Myocyte (in vitro differentiated cells): ENCODE measurements at regions not wholly inside any gene's neighbourhood (a gene's known extent, or its start where the extent isn't known, plus 50 kb on each side); places are given as distances from the start of the nearest gene placed in this dataset.

ENCODE experiments used
- DNase-seq: peaks from one replicate; pipeline ENCODE4 v3.0.0-alpha.2; 2012; ENCODE audit warnings: low read depth

DNA sequence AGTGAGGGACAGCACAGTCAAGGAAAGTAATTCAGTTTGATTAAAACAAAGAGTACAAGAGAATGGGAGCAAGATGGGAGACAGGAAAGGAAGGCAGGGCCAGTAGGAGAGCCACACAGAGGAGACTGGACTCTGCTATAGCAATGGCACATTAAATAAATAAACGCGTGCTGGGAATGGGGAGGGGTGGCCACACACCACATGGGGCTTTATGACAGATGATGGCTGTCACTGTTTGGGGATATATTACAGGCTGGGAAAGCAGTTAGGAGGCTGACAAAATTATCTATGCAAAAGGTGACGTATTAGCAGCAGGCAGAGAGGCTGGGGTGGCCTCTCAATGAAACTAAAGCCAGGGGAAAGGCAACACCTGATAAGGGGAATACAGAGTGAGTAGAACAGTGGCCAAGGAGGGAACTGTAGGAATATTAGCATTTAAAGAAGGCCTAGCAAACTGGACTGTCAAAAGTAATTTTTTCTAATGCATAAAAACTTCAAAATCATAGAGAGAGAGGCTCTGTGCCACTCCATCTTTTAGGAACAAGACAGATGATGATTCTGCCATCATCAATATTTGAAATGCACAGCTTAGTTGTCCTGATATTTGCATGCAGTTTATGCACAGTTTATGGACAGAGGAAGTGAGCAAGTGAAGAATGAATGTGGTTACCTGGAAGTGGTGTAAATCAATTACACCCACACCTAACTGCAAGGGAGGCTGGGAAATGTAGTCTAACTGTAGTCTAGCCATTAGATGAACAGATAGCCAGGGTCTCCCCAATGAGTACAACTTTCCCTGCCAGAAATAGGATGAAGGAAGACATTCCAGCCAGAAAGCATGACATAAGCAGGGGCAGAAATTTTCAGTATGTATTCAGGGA, 346.5 kb downstream of the FOXO1 start:
- no peak for DNase-seq

DNA sequence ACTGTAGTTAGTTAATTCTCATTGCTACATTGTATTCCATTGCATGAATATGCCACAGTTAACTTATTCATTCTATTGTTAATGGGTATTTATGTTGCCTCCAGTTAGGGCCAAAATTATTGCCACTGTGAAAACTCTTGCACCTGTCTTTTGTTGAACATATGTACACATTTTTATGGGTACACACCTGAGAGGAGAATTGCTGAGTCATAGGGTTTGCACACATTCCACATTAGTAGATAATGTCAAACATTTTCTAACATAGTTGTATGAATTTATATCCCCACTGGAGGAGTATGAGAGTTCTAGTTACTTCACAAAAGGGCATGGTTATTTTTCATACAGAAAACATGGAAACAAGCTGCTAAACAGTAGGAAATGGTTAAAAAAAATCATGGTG, 338.4 kb downstream of the FOXO1 start:
- no peak for DNase-seq

DNA sequence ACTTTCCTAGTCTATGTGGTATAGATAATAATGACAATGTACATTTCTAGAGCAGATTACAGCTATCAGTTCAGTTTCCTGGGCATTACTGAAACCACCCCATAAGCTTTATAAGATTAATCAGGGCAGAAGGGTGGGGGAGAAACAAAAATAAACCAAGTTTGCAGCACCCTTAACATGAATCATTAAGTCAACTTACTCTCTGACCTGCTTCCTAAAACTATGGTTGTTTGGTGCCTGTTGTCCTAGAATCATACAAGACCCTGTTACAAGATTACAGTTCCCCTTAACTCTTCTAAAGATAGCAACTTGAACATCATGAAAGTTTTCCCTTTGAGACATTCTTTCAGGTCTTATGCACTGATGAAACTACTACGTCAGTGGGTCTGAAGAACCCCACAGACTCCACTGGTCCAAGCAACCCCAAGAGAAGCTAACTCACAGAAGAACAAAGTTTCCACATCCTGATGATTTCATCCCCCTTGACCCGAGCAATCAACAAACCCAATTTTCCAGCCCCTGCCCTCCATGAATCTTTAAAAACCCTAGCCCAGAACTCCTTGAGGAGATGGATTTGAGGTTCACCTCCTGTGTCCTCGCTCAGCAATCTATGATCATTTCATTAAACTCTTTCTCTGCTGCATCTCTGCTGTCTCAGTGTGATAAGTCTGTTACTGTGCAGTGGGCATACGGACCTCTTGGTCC, 336.5 kb downstream of the FOXO1 start:
- DNase-seq: no peak

DNA sequence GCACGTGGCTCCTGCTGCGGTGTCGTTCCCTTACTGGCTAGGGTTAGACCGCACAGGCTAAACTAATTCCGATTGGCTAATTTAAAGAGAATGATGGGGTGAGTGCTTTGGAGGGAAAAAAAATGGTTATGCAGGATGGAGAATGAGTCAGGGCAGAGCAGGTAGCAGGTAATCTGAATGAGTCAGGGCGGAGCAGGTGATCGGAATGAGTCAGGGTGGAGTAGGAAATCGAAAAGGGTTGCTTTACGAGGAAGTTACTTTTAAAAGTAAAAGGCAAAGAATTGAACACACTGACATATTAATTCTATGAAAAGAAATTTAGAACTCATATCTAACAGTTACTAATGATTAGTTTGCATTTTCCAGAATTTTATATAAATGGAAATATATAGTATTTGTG, 335.5 kb downstream of the FOXO1 start:
- no peak for DNase-seq

DNA sequence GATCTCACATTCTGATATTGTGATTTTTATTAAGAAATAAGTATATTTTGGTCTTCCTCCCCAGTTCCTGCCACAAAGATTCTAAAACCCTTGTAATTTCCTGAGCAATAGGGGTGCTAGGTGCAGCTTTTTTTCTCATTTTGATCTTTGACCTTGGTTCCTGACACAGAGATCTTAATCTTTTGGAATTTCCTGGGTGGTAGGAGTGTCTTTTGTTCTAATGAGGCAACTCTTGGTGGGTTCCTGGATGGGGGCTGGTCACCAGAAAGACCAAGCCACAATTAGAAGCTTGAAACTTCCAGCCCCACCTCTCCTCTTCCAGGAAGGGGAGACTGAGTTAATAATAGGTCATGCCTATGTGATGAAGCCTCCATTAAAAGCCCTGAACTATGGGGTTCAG, 334.6 kb downstream of the FOXO1 start:
- DNase-seq: no peak

DNA sequence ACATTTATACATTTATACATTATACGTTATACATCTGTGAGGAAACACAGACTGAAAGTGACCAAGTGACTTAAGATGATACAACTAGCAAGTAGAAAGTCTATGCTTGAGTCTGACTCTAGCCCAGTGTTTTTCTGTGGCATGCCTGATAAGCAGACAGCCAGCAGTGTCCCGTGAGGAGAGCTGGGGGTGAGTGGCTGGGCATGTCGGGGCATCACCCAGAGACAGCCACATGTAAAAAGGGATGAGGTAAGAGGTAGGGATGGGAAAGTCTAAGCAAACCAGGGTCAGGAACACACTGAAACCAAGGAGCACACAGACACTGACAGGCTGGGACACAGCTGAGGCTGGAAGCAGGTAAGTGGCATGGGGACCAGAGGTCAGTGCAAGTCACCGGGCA, 333.2 kb downstream of the FOXO1 start:
- no peak for DNase-seq

DNA sequence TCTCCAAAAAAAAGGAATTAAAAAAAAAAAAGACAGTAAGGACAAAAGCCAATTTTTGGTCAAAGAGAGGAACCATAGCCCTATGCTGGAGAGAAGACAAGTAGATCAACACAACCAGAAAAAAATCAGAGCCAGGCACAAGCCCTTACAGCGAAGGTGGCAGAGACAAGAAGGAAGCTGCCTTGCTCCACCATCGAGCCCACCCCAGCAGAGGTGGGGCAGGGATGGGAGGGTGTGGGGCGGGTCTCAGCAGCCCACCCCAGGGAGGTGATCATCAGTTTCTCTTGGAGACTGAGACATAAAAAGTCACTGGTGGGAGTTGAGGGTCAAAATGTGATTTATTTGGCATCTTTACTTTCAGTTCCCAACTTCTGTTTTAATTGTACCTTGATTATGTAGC, 332.4 kb downstream of the FOXO1 start:
- no peak for DNase-seq

DNA sequence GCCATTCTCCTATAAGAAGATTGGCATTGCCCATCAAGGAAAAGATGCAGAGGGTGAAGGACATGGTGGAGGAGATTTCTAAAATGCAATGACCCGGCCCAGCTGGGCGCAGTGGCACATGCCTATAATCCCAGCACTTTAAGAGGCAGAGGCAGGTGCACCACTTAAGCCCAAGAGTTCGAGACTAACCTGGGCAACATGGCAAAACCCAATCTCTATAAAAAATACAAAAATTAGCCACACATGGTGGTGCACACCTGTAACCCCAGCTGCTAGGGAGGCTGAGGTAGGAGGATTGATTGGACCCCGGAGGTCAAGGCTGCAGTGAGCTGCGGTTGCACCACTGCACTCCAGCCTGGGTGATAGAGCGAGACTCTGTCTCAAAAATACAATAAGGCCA, 331.8 kb downstream of the FOXO1 start:
- DNase-seq: no peak

DNA sequence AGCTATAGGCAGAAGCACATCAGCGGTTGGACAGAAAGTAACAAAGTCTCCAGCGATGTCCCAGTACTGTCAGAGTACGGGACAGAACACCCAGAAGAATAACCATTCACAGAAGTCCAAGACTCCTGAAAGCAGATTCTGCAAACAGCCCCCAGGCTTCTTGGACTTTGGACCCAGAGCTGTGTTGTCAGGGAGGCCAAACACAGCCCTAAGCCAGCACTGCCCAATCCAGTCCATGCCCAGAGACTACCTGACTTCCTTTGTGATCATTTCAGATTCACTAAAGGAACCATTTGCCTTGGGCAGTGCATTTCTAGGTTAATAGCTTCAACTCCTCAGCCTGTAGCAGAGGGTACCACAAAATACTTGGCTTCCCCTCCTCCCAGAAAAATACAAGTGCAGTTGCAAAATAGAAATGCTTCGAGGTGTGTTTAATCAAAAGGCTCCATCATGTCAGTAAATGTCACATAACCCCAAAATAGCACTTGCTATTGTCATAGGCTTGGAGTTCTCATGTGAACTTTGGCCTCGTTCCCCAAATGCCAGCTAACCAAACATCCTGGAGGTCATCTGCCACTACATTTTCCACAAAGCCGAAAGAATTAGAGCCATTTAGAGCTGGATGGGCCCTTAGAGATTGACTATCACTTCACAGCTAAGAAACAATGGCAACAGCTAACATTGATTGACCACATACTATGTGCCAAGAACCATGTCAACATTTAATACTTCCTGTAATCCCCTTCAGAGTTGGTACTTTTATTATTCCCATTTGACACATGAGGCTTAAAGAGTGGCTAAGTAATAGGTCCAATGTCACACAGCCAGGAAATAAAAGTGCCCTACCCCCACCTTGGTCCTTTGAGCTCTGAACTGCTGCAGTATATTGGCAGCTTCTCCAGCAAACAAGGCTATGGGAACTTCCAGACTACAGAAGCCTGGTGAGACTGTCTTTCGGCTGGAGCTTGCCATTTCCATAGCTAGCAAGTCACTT, 329.9 kb downstream of the FOXO1 start:
- DNase-seq: no peak

DNA sequence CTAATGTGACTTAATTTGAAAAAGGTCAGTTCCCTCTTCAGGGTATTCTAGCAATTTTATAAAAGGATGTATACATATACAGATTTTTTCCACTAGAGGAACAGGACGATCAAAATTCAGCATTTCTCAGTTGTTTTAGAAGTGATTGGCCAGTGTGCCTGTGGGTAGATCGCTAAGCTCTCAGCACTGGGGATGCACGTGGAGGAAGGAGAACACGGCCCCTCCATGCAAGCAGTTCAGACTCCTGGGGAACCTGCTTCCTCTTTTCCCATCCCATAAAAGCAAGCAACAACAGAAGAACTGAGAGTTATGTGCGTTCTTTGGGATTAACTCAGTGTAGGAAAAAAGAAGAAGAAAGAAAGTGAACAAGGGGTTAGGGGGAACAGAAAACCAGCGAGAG, 328.8 kb downstream of the FOXO1 start:
- DNase-seq: no peak

DNA sequence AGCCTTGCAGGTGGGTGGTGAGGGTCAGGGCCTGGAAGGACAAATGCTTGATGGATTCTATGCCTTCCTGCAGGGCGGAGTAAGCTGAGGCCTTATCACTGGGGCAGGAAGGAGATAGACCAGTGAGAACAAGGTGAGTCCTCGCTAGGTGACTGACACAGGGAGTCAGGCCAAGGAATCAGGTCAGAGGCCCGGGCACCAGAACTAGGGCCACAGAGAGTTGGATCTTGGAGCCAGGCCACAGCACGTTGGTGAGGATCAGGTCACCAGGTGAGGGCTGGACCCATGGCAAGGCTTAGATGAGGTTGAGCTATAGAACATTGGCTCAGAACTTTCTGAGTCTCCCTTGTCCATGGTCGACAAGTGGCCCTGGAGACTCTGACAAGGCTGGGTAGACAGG, 328.2 kb downstream of the FOXO1 start:
- DNase-seq: no peak

DNA sequence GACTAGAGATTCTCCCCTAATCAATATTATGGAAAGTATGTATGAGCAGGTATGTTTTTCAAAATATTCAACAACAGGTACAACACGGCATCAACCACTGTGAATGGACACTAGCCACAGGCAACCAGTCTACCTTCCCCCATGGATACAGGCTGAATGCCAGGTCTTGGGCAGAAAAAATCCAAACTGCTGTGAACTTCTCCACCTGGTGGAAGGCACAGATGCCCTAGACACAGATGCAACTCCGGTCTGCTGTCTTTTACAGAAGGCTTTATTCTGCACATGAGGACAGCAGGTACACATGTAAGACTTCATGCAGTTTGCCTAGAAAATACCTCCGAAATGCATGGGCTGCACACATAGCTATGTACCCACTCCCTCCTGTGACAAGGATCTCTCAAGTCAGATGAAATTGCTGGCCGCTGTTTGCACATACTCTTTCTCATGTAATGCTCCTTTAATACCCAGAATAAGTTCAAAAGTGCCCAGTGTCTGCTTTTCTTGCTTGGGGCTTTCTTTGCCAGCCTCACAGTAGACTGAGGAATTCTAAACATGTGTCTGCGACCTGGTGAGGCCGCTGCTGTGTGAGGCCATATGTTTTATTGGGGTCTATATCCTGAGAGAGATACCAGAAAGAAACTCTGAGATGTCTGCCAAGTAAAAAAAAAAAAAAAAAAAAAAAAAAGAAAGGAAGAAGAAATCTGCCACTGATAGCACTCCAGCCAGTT, 325.9 kb downstream of the FOXO1 start:
- peak; percentile 32 for DNase-seq

DNA sequence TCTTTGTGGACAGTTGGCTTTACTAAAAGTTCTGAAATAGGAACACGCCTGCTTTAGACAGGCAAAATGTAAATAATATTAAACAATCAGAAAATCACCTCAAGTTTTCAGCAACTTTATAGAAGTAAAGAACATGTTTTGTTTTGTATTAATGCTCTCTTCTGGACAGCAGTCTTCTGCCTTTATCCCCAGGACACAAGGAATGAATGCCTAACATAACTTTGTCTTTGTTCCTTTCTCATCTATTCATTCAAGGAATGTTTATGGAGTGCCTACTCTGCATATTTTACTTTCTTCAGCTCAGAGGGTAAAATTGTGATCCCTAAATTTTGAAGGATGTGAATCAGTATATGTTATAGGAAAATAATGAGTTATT, 325.4 kb downstream of the FOXO1 start:
- DNase-seq: peak; percentile 12

DNA sequence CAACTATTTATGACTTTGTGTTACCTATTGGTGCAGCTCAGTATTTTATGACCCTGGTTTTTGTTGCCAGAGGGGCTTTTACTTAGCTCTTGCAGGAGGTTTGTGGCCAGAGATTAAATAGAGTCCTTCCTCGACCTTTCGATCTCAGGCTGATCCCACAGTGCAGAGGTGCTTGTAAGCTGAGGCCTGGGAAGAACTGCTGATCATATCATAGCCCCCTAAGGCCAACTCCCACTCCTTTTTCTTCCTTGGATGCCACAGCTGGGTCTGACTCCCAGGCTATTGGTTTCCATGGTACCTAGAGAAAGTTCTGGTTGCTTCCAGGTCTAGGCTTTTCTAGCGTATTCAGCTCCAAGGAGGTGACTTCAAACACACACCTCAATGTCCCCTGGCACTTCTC, 324.9 kb downstream of the FOXO1 start:
- DNase-seq: no peak

DNA sequence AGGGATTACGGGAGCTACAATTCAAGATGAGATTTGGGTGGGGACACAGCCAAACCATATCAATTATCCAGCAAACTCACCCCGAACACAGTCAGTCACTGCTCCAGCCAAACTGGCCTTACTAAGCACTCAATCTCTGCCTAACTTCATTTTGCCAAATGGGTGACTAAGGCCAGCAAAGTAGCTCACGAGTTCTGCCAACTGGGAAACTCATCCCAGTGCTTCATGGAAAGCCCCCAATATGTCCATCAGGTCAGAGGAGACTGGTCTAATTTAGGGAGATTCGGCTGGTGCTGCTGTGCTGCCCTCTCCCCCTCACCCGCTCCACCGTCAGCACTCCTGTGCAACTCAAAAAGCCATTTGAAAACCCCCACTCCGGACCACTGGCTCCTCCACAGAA, 324.0 kb downstream of the FOXO1 start:
- DNase-seq: no peak

DNA sequence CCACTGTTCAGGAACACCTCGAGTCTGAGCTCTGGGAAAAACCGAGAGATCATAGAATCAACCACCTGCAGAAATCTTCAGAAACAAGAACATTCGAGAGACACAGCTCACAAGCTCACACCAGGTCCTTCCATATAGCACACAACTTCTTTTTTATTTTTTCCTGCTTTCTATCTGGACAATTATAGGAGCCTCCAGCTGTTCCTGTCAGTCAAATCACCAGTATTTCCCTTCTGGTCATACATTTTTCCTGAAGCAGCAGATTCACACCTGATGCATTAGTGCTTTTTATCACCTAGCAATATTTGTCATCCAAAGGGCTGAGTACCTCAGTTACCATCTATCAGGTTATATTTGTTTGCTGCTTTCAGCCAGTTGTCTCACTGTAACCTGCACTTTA, 323.5 kb downstream of the FOXO1 start:
- peak; percentile 79 for DNase-seq

DNA sequence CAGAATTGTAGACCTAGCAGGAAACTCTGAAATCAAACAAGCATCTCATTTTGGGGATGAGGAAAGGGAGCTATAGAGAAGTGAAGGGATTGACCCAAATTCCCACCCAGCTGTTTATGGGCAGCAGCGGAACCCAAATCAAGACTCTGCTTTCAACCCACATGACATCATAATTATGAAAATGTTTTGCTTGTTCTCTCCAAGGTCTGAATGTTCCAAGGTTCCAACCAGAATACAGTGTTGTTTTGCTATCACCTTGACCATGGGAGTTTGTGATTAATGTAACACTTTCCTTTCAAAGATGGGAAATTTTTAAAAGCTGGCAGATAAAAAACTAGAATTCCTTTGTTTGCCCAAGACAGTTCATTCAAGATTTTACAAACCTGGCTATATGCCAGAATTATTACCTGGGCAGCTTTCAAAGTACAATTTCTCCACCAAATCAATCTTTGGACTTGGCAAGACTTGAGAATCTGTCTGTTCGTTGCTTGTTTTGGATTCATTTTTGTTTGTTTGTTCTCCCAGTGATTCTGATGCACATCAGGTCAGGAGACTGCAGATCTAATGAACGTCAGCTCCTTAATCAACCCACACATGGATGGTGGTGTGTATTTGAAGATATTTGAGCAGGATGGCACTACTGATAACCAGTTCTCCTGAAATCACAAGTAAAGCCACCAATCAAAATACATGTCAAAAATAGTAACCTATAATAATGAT, 322.7 kb downstream of the FOXO1 start:
- no peak for DNase-seq

DNA sequence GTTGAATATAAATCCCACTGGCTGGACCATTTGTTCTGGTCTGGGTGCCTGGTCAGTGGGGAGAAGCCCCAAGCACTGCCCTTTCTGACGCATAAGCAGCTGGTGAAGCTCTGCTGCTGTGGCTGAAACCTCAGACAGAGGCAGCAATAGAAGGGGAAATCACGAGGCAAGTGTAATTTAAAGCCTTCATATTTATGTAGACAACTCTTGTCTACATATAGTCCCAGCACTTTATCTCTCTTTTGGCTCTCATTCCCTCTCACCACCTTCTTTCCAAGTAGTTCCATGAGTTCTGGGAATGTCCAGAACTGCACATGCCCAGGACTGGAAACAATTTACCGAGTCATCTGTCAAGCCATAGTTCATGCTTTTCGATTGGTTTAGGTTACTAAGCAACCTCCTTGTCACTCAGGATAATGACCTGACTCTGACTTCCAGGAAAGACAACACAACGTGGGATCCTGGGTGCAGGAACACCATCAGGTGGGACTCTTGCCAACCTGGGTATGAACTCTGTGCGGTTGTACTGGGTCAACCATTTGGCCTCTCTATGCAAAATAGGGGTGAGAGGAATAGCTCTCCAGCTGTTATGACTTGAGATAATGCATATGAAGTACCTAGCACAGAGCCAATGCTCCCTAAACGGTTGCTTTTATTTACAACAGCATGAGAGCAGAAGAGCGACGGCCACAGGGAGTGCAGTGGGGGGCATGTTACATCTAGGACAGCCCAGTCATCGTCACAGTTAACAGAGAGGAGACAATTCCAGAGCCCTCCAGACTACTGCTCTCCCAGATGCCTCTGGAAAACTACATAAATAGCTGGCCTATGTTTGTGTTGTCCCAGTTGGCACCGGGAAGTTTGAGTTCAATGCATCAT, 321.9 kb downstream of the FOXO1 start:
- DNase-seq: peak; percentile 79

DNA sequence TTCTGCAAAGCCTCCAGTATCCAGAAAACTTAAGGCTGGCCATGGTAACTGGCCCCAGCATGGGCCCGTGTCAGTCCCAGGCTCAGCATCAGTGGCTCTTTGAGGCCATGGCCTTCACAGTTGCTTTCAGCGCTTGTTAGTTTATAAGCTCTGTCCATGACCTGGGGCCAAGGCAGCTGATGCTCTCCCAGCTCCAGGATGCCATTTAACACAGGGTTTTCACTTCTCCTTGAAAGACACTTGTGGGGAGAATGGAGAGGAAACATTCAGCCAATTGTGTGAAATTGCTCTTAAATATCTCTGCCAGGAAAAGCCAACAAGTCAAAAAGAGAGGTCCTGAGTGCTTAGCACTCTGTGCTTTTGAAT, 321.3 kb downstream of the FOXO1 start:
- peak; percentile 4 for DNase-seq
